MG63 (cell line): ENCODE measurements at regions not wholly inside any gene's neighbourhood (a gene's known extent, or its start where the extent isn't known, plus 50 kb on each side); places are given as distances from the start of the nearest gene placed in this dataset.

Experiments
- DNase-seq: peaks from one replicate; pipeline ENCODE4 v3.0.0-alpha.2; 2020
- H3K27me3 ChIP-seq: fragments of 250-450 bp; sonication (Bioruptor Pico); 2 replicates; pipeline ENCODE4 v1.5.1; 2020; ENCODE audit warnings: mild to moderate bottlenecking, moderate library complexity
- H3K36me3 ChIP-seq: fragments of 250-450 bp; sonication (Bioruptor Pico); 2 replicates; pipeline ENCODE4 v1.5.1; 2020; ENCODE audit warnings: mild to moderate bottlenecking, moderate library complexity
- H3K4me3 ChIP-seq: fragments of 250-450 bp; sonication (Bioruptor Pico); 2 replicates; pipeline ENCODE4 v1.5.1; 2020; ENCODE audit warnings: mild to moderate bottlenecking, moderate library complexity
- H3K9me3 ChIP-seq: fragments of 250-450 bp; sonication (Bioruptor Pico); 2 replicates; pipeline ENCODE4 v1.5.1; 2020; ENCODE audit warnings: mild to moderate bottlenecking, moderate library complexity

- Histone ChIP-seq H3K27me3 (no peaks in the 10 kb centered on the region), H3K36me3 (no peaks in the 10 kb centered on the region), H3K4me3 (no peak overlapping the region), H3K9me3 (no peaks in the 10 kb centered on the region)
- no peak for DNase-seq
Measured at GRCh38 chr10:53007527-53007842, 234.9 kb upstream of the MBL2 start.

DNA sequence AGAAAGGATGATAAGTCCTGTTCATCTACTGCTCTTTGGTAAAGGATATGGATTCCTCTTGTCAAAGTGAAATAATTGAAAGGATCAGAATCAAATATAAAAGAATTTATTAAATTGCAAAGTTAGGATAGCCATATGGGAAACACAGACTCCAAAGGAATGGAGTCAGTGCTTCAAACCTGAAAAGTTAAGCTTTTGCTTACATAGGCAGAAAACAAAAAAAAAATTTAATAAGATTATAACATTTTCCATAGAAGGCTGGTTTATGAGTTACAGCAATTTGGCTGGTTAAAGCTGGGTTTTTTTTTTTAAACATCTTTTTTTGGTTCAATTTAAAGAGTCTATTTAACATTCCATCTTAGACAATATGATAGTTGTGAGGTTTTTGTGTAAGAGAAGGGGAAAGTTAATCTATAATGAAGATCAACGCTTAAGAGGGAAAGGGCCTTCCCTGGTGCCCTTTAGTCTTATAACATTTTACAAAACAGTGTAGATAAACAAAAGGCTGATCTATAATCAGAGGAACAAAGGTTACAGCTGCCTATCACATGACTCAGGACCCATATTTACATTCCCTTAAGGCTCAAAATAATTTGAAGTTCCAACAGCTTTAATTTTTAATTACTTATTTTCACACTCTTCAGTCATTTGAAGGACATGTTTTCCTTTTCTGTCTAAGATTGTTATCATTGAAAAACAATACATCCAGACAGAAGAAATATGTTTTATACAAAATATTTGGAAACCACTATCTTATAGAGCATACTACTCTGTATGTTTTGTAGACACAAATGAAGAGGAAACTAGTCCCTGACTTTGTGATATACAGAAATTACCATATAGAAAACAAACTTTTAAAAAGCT is 234.3 kb upstream of the MBL2 start:
- no peaks in the 10 kb centered on the region for H3K9me3 ChIP-seq
- DNase-seq = no peak
- H3K4me3 ChIP-seq = no peak overlapping the region
- no peaks in the 10 kb centered on the region for H3K36me3 ChIP-seq
- no peaks in the 10 kb centered on the region for H3K27me3 ChIP-seq

DNA sequence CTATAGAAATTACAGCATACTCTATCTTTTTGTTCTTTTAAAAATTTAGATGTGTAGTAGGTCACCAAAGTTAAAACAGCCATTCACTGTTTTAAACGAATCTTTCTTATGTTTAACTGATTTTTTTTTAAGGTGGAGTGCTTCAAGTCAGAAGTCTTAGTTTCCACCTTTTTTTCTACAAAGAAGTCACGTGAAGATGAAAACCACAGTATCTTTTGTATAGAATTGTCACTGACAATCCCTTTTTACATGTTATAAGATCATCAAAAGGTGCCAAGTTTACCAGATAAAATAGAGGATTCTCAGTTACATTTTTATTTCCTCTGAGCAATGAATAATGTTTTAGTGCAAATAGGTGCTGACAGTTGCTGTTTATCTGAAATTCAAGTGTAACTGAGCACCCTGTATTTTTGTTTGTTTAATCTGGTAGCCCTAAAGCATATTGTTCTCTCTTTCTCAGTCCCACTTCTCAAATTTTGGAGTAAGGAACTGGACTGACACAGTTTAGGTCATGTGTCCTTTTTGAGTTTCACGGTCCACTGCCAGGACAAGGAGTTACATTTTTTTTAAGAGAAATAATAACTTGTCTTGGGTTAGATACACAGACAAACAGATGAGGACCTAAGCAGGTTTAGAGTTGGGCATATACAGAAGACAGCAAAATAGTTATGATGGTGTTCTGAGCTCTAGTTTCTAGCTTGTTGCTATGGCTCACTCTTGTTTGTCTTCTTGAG is 233.2 kb upstream of the MBL2 start:
- no peak overlapping the region for H3K4me3 ChIP-seq
- no peaks in the 10 kb centered on the region for H3K27me3 ChIP-seq
- no peak for DNase-seq
- no peaks in the 10 kb centered on the region for H3K9me3 ChIP-seq
- H3K36me3 ChIP-seq = no peaks in the 10 kb centered on the region

- Histone ChIP-seq H3K27me3 (no peaks in the 10 kb centered on the region), H3K9me3 (no peaks in the 10 kb centered on the region), H3K4me3 (no peak overlapping the region), H3K36me3 (no peaks in the 10 kb centered on the region)
- DNase-seq = no peak
Measured at GRCh38 chr10:53003094-53003493, 230.5 kb upstream of the MBL2 start.

DNA sequence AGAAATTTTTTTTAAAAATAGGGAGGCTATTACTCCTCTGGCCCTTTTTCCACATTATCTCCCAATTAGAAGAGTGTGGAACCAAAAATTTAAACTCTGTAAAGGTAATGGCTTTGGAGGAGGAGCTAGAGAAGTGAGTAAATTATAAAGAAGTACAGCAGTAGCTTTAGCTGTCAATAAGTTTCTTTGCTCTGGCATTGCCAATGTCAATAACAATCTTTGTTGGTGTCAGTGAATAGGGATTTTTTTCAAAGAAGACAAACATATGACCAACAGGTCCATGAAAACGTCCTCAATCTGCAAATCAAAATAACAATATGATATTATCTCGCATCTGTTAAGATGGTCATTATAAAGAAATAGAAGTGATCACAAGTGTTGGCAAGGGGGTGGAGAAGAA is 227.1 kb upstream of the MBL2 start:
- Histone ChIP-seq H3K4me3 (no peak overlapping the region), H3K36me3 (no peaks in the 10 kb centered on the region), H3K27me3 (no peaks in the 10 kb centered on the region), H3K9me3 (no peaks in the 10 kb centered on the region)
- no peak for DNase-seq

GRCh38 chr10:52999258-52999657 is 226.7 kb upstream of the MBL2 start:
- no peak overlapping the region for H3K4me3 ChIP-seq
- H3K36me3 ChIP-seq = no peaks in the 10 kb centered on the region
- H3K27me3 ChIP-seq = no peaks in the 10 kb centered on the region
- DNase-seq = no peak
- H3K9me3 ChIP-seq = no peaks in the 10 kb centered on the region

DNA sequence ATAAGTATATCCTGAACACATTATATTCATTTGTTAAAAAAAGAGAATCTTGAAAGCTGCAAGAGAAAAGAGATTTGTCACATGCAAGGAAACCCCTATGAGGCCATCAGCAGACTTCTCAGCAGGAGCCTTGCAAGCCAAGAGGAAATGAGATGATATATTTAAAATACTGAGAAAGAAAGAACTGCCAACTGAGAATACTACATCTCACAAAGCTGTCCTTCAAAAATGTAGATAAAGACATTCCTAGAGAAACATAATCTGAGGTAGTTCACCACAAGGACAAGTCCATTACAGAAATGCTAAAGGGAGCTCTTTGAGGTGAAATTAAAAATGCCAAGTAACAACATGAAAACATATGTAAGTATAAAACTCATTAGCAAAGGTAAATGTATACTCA is 224.4 kb upstream of the MBL2 start:
- no peaks in the 10 kb centered on the region for H3K36me3 ChIP-seq
- no peak overlapping the region for H3K4me3 ChIP-seq
- H3K27me3 ChIP-seq = no peaks in the 10 kb centered on the region
- H3K9me3 ChIP-seq = no peaks in the 10 kb centered on the region
- no peak for DNase-seq

DNA sequence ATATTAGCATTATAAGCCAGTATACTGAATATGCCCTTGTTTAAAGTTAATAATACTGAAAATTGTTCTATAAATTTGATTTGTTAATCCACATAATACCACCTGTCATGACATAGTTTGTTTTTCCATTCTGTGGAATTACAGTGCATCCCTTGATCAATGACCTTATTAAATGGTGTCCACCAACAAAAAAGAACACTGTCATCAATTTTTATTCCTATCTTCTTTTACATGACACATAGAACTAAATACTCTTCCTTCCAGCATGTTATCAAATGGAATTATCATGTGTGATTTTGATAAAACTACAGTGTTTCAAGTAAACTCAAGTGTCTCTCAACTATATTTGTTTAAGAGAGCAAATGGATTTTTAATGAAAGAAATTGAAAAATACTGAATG is 221.8 kb upstream of the MBL2 start:
- DNase-seq = no peak
- H3K4me3 ChIP-seq = no peak overlapping the region
- no peaks in the 10 kb centered on the region for H3K9me3 ChIP-seq
- no peaks in the 10 kb centered on the region for H3K27me3 ChIP-seq
- H3K36me3 ChIP-seq = no peaks in the 10 kb centered on the region

DNA sequence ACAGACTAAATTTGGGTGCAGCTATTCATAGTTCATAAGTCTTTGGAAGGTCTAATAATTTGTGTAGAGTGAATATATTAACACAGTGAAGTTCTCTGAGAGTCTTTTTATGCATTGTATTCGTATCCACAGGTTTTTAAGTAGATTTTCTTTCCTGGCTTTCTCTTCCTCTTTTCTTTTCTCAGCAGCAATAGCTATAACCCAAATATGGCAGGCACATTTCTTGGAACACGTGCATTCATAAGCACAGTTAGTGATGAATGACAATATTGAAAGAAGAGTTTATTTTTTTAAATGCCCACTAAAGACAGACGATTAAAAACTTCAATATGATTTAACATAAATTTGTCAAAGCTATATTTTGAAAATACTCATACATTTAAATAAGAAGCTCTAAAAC is 220.5 kb upstream of the MBL2 start:
- no peaks in the 10 kb centered on the region for H3K36me3 ChIP-seq
- DNase-seq = no peak

DNA sequence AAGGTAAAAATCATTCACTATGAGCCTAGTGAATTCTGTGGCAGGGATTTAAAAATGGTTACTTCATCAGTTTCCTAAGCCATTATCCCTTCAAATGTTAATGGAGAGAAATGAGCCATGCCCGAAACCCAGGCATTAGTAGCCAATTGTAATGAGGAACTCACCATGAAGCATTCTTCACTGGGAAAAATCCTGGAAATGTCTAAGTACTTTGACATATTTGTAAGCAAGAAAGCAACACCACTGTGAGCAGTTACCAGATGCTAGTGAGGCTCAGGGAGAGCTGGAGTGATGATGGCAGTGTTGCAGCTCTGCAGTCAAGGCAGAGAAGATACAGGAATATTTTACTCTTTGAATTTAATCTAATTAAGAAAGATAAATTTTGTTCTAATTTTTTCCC is 220.0 kb upstream of the MBL2 start:
- DNase-seq = no peak
- no peaks in the 10 kb centered on the region for H3K9me3 ChIP-seq
- no peaks in the 10 kb centered on the region for H3K36me3 ChIP-seq
- no peak overlapping the region for H3K4me3 ChIP-seq
- no peaks in the 10 kb centered on the region for H3K27me3 ChIP-seq

More for the DNA sequence above, 220.5 kb upstream of the MBL2 start:
- Histone ChIP-seq H3K4me3 (no peak overlapping the region), H3K9me3 (no peaks in the 10 kb centered on the region), H3K27me3 (no peaks in the 10 kb centered on the region)

- Histone ChIP-seq H3K4me3 (no peak overlapping the region), H3K9me3 (no peaks in the 10 kb centered on the region), H3K27me3 (no peaks in the 10 kb centered on the region), H3K36me3 (no peaks in the 10 kb centered on the region)
- no peak for DNase-seq
Measured at GRCh38 chr10:52988923-52989322, 216.3 kb upstream of the MBL2 start.

DNA sequence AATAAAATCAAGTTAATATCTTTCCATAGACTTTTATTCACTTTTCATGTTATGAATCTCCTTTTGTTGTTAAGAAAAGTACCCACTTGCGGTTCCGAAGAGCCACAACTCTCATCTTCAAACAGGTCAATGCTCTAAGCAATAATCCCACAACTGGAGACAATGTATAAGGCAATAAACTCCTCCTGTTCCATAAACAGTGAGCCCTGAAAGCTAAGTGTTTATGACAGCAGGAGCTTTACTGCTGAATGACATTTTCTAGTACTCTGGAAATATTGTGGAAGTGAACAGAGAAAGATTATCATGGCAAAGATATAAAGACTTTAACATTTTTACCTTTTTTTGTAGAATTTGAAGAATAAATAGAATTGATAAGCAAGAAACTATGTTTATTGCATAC is 213.5 kb upstream of the MBL2 start:
- H3K9me3 ChIP-seq = no peaks in the 10 kb centered on the region
- no peaks in the 10 kb centered on the region for H3K36me3 ChIP-seq
- no peaks in the 10 kb centered on the region for H3K27me3 ChIP-seq
- H3K4me3 ChIP-seq = no peak overlapping the region
- no peak for DNase-seq

DNA sequence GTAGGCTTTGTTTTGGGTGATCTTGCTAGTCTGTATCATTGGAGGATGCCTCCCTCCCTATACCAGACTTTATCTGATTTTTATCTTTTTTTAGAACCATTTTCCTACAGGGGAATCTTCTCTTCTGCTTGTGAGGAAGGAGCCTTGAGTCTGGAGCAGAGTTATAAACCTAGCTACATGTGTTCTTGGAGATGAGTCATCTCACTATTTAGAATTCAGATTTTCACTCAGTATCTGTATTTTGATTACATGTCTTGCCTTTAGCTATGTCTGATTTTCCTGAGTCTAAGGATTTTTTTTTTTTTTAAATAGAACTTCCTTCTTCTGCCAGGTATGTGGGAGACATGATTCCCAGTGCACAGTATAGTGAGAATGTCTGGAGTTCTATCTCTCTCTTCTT is 211.6 kb upstream of the MBL2 start:
- no peak for DNase-seq
- Histone ChIP-seq H3K36me3 (no peaks in the 10 kb centered on the region), H3K4me3 (no peak overlapping the region)

DNA sequence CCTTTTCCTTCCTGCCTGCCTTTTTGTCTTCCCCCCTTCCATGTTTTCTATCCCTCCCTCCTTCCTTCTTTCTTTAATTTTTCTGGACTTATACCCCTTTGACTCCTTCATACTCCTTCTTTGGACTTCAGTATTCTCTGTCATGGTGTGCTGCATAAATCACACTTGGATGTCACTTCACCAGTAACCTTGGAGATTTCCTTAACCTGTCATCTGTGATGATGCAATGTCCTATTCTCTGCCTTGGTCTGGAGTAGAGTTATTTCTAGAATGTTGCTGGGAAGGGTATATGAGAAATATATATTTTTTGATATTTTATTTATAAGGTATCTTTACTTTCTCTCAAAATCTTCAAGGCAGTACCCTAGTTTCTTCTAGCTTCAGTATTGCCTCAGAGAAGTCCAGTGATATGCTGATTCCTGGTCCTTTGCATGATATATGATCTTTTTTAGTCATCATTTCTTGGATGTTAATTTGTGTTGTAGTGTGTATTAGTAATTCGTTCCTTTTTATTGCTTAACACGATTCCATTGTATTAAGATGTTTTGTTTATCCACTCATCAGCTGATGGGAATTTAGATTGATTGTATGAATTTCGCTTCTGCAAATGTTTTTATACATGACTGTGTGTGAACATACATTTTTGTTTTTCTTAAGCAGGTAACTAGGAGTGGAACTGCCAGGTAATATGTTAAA is 206.9 kb upstream of the MBL2 start:
- Histone ChIP-seq H3K36me3 (no peaks in the 10 kb centered on the region), H3K27me3 (no peaks in the 10 kb centered on the region), H3K9me3 (no peaks in the 10 kb centered on the region), H3K4me3 (no peak overlapping the region)
- no peak for DNase-seq

More for the DNA sequence above, 211.6 kb upstream of the MBL2 start:
- H3K27me3 ChIP-seq = no peaks in the 10 kb centered on the region
- no peaks in the 10 kb centered on the region for H3K9me3 ChIP-seq

DNA sequence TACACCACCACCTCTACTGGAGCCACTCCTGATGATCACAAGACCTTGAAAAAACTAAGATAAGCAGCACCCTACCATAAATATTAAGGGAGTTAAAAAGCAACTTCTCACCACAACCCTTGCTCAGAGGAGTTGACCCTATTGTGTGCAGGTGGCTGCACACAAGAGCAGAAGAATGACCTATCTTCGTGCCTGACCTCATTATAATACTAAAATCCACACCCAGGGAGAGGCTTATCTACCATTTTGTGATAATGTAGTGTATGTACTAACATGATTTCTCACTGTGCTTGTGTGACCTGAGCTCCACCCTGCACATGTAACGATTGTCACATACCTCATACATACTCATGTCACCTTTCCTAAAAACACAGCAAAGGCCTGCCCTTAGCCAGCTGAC is 205.0 kb upstream of the MBL2 start:
- Histone ChIP-seq H3K27me3 (no peaks in the 10 kb centered on the region), H3K9me3 (no peaks in the 10 kb centered on the region), H3K4me3 (no peak overlapping the region), H3K36me3 (no peaks in the 10 kb centered on the region)
- DNase-seq = no peak

GRCh38 chr10:52967806-52968795 is 195.5 kb upstream of the MBL2 start:
- Histone ChIP-seq H3K27me3 (no peaks in the 10 kb centered on the region), H3K36me3 (no peaks in the 10 kb centered on the region), H3K9me3 (no peaks in the 10 kb centered on the region), H3K4me3 (no peak overlapping the region)
- DNase-seq = no peak

DNA sequence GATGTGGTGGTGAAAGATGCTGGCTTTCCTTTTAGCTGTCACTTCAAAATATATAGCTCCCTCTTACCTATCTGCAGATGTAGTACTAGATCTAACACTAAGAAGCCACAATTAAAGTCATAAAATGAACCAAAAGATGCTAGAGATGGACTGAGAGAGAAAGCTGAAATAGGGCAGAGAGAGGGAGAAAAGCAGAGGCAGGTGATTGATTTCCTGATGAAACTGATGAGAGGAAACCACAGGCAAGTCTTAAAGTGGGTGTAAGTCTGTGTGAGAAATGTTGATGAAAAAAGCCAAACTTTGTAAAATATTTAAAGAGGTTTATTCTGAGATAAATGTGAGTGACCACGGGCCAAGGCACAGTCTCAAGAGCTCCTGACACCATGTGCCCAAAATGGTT is 194.3 kb upstream of the MBL2 start:
- no peak overlapping the region for H3K4me3 ChIP-seq
- no peaks in the 10 kb centered on the region for H3K27me3 ChIP-seq
- no peaks in the 10 kb centered on the region for H3K36me3 ChIP-seq
- DNase-seq = no peak
- no peaks in the 10 kb centered on the region for H3K9me3 ChIP-seq
